Endothelial cell of umbilical vein (primary cell): ENCODE measurements at regions not wholly inside any gene's neighbourhood (a gene's known extent, or its start where the extent isn't known, plus 50 kb on each side); places are given as distances from the start of the nearest gene placed in this dataset.

ENCODE experiments used
- EZH2 ChIP-seq: IDR thresholded peaks from 2 replicates; pipeline ENCODE4 v1.6.1; 2012; ENCODE audit warnings: borderline replicate concordance, low read depth, mild to moderate bottlenecking, moderate library complexity, low read length, inconsistent platforms; ENCODE audit not compliant: severe bottlenecking
- FOS ChIP-seq: IDR thresholded peaks from 2 replicates; pipeline ENCODE4 v1.6.1; 2011; ENCODE audit warnings: mild to moderate bottlenecking, low read length, moderate library complexity, borderline replicate concordance; ENCODE audit not compliant: insufficient read depth
- GATA2 ChIP-seq: IDR thresholded peaks from 2 replicates; pipeline ENCODE4 v1.7.0; 2011; ENCODE audit warnings: low read depth, mild to moderate bottlenecking, moderate library complexity, mixed read lengths, low read length; ENCODE audit not compliant: insufficient read length, insufficient read depth
- JUN ChIP-seq: IDR thresholded peaks from 2 replicates; pipeline ENCODE4 v1.6.1; 2011; ENCODE audit warnings: borderline replicate concordance, low read depth; ENCODE audit not compliant: insufficient read length, insufficient read depth
- MYC ChIP-seq: IDR thresholded peaks from one replicate; pipeline ENCODE4 v1.6.1; 2011; ENCODE audit warnings: mild to moderate bottlenecking, low read depth, low read length
- POLR2A ChIP-seq: IDR thresholded peaks from 2 replicates; pipeline ENCODE4 v1.6.1; 2012; ENCODE audit warnings: low read depth, mild to moderate bottlenecking, control low read depth, low read length
- POLR2AphosphoS5 ChIP-seq: IDR thresholded peaks from 2 replicates; pipeline ENCODE4 v1.6.1; 2012; ENCODE audit warnings: low read depth, mild to moderate bottlenecking, control low read depth, low read length, moderate library complexity; ENCODE audit not compliant: insufficient read depth
- TF ChIP-seq, protein P1 (sequence below), 2 donors: IDR thresholded peaks; 1 replicate in 1 of 2; 2 replicates in 1 of 2; pipeline ENCODE4 v1.5.1; 2011; ENCODE audit warnings: low read length in 2 of 2, mild to moderate bottlenecking in 2 of 2, moderate library complexity in 2 of 2, control low read depth in 1 of 2, inconsistent platforms in 1 of 2, low read depth in 1 of 2; ENCODE audit not compliant: insufficient read depth in 1 of 2; ENCODE audit errors: extremely low read depth in 1 of 2
- TF ChIP-seq, protein P2 (sequence below): IDR thresholded peaks from 2 replicates; pipeline ENCODE4 v1.6.1; 2011; ENCODE audit not compliant: insufficient read depth, insufficient read length

DNA sequence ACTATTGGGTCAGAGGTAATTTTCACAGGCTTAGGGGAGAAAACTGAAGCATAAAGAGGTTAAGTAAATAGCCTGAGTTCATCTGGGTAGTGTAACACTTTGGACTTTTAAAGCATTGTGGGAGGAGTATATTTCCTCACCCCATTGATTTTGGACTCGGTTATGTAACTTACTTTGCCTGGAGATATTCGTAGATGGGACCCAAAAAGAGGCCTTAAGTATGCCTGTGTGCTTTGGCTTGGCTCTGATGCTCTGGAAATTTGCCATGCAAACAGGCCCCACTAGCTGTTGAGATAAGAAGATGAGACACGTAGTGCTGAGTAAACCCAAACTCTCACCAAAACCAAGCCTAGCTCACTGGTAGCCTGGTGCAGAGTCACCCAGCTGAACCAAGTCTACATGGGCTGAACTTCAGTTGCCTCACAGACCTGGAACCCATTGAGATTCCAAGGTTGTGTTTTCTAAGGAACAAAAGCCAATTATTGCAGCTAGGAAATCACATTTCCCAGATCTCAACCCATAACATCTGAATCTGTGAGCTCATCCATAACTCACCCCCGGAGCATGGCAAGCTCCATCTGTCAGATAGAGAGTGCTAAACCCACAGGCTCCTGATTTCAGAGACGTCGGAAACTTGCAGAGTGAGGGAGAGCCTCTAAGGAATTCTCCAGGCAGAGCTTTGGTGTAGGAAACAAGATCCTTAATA is 536.0 kb upstream of the C16orf82 start:
- TF ChIP-seq, protein P1, sequence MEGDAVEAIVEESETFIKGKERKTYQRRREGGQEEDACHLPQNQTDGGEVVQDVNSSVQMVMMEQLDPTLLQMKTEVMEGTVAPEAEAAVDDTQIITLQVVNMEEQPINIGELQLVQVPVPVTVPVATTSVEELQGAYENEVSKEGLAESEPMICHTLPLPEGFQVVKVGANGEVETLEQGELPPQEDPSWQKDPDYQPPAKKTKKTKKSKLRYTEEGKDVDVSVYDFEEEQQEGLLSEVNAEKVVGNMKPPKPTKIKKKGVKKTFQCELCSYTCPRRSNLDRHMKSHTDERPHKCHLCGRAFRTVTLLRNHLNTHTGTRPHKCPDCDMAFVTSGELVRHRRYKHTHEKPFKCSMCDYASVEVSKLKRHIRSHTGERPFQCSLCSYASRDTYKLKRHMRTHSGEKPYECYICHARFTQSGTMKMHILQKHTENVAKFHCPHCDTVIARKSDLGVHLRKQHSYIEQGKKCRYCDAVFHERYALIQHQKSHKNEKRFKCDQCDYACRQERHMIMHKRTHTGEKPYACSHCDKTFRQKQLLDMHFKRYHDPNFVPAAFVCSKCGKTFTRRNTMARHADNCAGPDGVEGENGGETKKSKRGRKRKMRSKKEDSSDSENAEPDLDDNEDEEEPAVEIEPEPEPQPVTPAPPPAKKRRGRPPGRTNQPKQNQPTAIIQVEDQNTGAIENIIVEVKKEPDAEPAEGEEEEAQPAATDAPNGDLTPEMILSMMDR (IDR thresholded peaks at IDR 0.05; ENCODE audit: extremely low read depth in 1 of 2, insufficient read depth in 1 of 2, low read depth in 1 of 2, low read length in 2 of 2) = no peak
- TF ChIP-seq POLR2A (no peak), GATA2 (no peak), JUN (no peak), POLR2AphosphoS5 (no peak), EZH2 (no peak), MYC (no peak), FOS (no peak)
- TF ChIP-seq, protein P2, sequence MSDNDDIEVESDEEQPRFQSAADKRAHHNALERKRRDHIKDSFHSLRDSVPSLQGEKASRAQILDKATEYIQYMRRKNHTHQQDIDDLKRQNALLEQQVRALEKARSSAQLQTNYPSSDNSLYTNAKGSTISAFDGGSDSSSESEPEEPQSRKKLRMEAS = no peak
